Naive thymus-derived CD4-positive, alpha-beta T cell (primary cell): ENCODE measurements at regions not wholly inside any gene's neighbourhood (a gene's known extent, or its start where the extent isn't known, plus 50 kb on each side); places are given as distances from the start of the nearest gene placed in this dataset.
"Not testable (repeated sequence)": the region's sequence is repeated elsewhere in the genome, so short reads cannot be mapped to it uniquely, and the experiment has no call there.

Source experiments
- ATAC-seq: fragments of 150-1000 bp; cut with Tn5 transposase; 2 replicates; pipeline ENCODE4 v1.10.0; 2021; ENCODE audit warnings: mild to moderate bottlenecking, moderate library complexity
- CTCF ChIA-PET: fragments of 350-600 bp; sonication (Branson Sonifier 250); formaldehyde crosslinking; loops from one replicate; lab custom pipeline; 2021; ENCODE audit warnings: antibody characterized with exemption; lab: Charles Lee
- POLR2A ChIA-PET: fragments of 350-600 bp; sonication (Branson Sonifier 250); formaldehyde crosslinking; loops from one replicate; lab custom pipeline; 2021; ENCODE audit warnings: antibody characterized with exemption, inconsistent platforms; lab: Charles Lee
- DNase-seq, 9 donors: peaks; one replicate each; pipeline versions ENCODE4 v3.0.0 to v3.0.0-alpha.2; 2020 to 2022; ENCODE audit warnings: mixed read lengths in 1 of 9
- H3K27ac ChIP-seq: one replicate; pipeline ENCODE4 v1.7.0; 2013; ENCODE audit warnings: mild to moderate bottlenecking, low read depth, low read length, moderate library complexity
- H3K27me3 ChIP-seq, 2 donors: one replicate each; pipeline ENCODE4 v1.7.0; 2013; ENCODE audit warnings: low read length in 2 of 2, mild to moderate bottlenecking in 2 of 2, moderate library complexity in 2 of 2; ENCODE audit not compliant: control insufficient read depth in 2 of 2, insufficient read depth in 2 of 2
- H3K36me3 ChIP-seq, 3 experiments: 1 replicate in 2 of 3; 2 replicates in 1 of 3; pipeline ENCODE4 v1.7.0; 2013; ENCODE audit warnings: low read length in 3 of 3, mild to moderate bottlenecking in 3 of 3, moderate library complexity in 1 of 3; ENCODE audit not compliant: insufficient read depth in 3 of 3, control insufficient read depth in 2 of 3
- H3K4me1 ChIP-seq, 2 donors: one replicate each; pipeline ENCODE4 v1.7.0; 2013; ENCODE audit warnings: low read length in 2 of 2, mild to moderate bottlenecking in 2 of 2, moderate library complexity in 1 of 2; ENCODE audit not compliant: control insufficient read depth in 2 of 2, insufficient read depth in 2 of 2
- H3K4me3 ChIP-seq: 2 replicates; pipeline ENCODE4 v1.7.0; 2013; ENCODE audit warnings: mild to moderate bottlenecking, low read length
- H3K9me3 ChIP-seq, 3 experiments: 1 replicate in 2 of 3; 2 replicates in 1 of 3; pipeline ENCODE4 v1.7.0; 2013; ENCODE audit warnings: low read length in 3 of 3; ENCODE audit not compliant: control insufficient read depth in 2 of 3
- H3K27ac Mint-ChIP-seq, 9 donors: one replicate each; pipeline ENCODE4 v1.8.0; 2020 to 2022; ENCODE audit warnings: mixed read lengths in 9 of 9, mild to moderate bottlenecking in 8 of 9, moderate library complexity in 5 of 9, inconsistent platforms in 2 of 9
- H3K27me3 Mint-ChIP-seq, 5 donors: one replicate each; pipeline ENCODE4 v1.8.0; 2021 to 2022; ENCODE audit warnings: mixed read lengths in 5 of 5, mild to moderate bottlenecking in 1 of 5
- H3K36me3 Mint-ChIP-seq, 5 donors: one replicate each; pipeline ENCODE4 v1.8.0; 2020 to 2022; ENCODE audit warnings: mixed read lengths in 5 of 5, mild to moderate bottlenecking in 3 of 5, inconsistent platforms in 1 of 5
- H3K4me1 Mint-ChIP-seq, 7 donors: one replicate each; pipeline ENCODE4 v1.8.0; 2020 to 2022; ENCODE audit warnings: mixed read lengths in 7 of 7, mild to moderate bottlenecking in 3 of 7, inconsistent platforms in 1 of 7
- H3K4me3 Mint-ChIP-seq, 10 donors: one replicate each; pipeline ENCODE4 v1.8.0; 2020 to 2022; ENCODE audit warnings: mild to moderate bottlenecking in 10 of 10, mixed read lengths in 10 of 10, moderate library complexity in 6 of 10, inconsistent platforms in 2 of 10
- H3K9me3 Mint-ChIP-seq, 11 donors: one replicate each; pipeline ENCODE4 v1.8.0; 2020 to 2022; ENCODE audit warnings: mixed read lengths in 11 of 11, mild to moderate bottlenecking in 4 of 11, inconsistent platforms in 1 of 11, moderate library complexity in 1 of 11
- intact Hi-C, 2 donors: fragments of 100-400 bp; cut with micrococcal nuclease; formaldehyde crosslinking; loops; one replicate each; pipeline ENCODE4 v1.15.1; 2023

GRCh38 chr6:167416676-167417430 lies 92.0 kb downstream of the TTLL2 start:
- Histone ChIP-seq H3K27me3 (no peaks in the 10 kb centered on the region), H3K36me3 (no peaks in the 10 kb centered on the region), H3K9me3 (no peaks in the 10 kb centered on the region), H3K4me1 (no peaks in the 10 kb centered on the region), H3K4me3 (no peak overlapping the region), H3K27ac (no peak overlapping the region)
- Mint-ChIP-seq H3K27me3 (peaks cover 0 to 36% (median 22%) of the 10 kb centered on the region in 5 donors), H3K9me3 (no peaks in the 10 kb centered on the region), H3K4me1 (no peaks in the 10 kb centered on the region), H3K27ac (no peak overlapping the region), H3K4me3 (no peak overlapping the region), H3K36me3 (no peaks in the 10 kb centered on the region)
- intact Hi-C loops = no loop called here
- DNase-seq (no peak), ATAC-seq (no peak)
- ChIA-PET CTCF (no interaction called here), POLR2A (no interaction called here)

DNA sequence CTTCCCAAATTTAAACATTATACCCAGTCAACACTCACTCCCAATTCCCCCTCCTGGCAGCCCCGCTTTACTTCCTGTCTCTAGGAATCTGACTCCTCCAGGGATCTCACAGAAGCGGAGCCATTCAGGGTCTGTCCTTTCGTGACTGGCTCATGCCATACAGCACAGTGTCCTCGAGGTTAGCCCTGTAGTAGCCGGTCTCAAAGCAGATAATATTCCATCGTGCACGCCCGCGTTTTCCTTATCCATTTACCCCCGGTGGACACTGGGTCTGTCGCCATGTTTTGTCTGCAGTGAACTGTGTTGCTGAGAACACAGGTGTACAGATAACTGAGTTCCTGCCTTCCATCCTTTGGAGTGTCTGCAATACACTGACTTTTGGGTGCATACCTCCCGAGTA lies 95.3 kb downstream of the TTLL2 start:
- no peak overlapping the region for H3K4me3 Mint-ChIP-seq
- DNase-seq = no peak
- no peaks in the 10 kb centered on the region for H3K9me3 ChIP-seq
- no peaks in the 10 kb centered on the region for H3K27me3 ChIP-seq
- H3K36me3 Mint-ChIP-seq = no peaks in the 10 kb centered on the region
- H3K4me1 Mint-ChIP-seq = no peaks in the 10 kb centered on the region
- intact Hi-C loops = no loop called here
- no peak for ATAC-seq
- POLR2A ChIA-PET = no interaction called here
- peaks cover 0 to 33% (median 18%) of the 10 kb centered on the region in 5 donors for H3K27me3 Mint-ChIP-seq
- H3K36me3 ChIP-seq = no peaks in the 10 kb centered on the region
- H3K9me3 Mint-ChIP-seq = no peaks in the 10 kb centered on the region
- no peaks in the 10 kb centered on the region for H3K4me1 ChIP-seq
- H3K4me3 ChIP-seq = no peak overlapping the region
- CTCF ChIA-PET = interaction anchor here (0.7 kb wide), 1 partner anchor 68 kb away, joined by 3 read pairs; no protein-coding TSS in a partner anchor
- no peak overlapping the region for H3K27ac Mint-ChIP-seq
- H3K27ac ChIP-seq = no peak overlapping the region

GRCh38 chr6:167420858-167421766 lies 96.2 kb downstream of the TTLL2 start:
- Mint-ChIP-seq H3K9me3 (no peaks in the 10 kb centered on the region), H3K4me3 (no peak overlapping the region), H3K27ac (no peak overlapping the region), H3K36me3 (no peaks in the 10 kb centered on the region), H3K4me1 (no peaks in the 10 kb centered on the region), H3K27me3 (peaks cover 0 to 35% (median 22%) of the 10 kb centered on the region in 5 donors)
- no peak overlapping the region for H3K4me3 ChIP-seq
- H3K27me3 ChIP-seq = no peaks in the 10 kb centered on the region
- DNase-seq (no peak), ATAC-seq (no peak)
- POLR2A ChIA-PET = no interaction called here
- intact Hi-C loops = no loop called here
- no peak overlapping the region for H3K27ac ChIP-seq
- CTCF ChIA-PET = no interaction called here
- H3K36me3 ChIP-seq = no peaks in the 10 kb centered on the region
- H3K9me3 ChIP-seq = no peaks in the 10 kb centered on the region
- H3K4me1 ChIP-seq = no peaks in the 10 kb centered on the region

- H3K4me1 ChIP-seq, H3K27ac ChIP-seq, H3K9me3 Mint-ChIP-seq, H3K27ac Mint-ChIP-seq, H3K4me1 Mint-ChIP-seq, H3K4me3 ChIP-seq, H3K4me3 Mint-ChIP-seq, H3K27me3 ChIP-seq, H3K36me3 ChIP-seq, DNase-seq, H3K36me3 Mint-ChIP-seq, intact Hi-C loops, ATAC-seq, POLR2A ChIA-PET, CTCF ChIA-PET, H3K9me3 ChIP-seq: not testable (repeated sequence)
- peaks cover 0 to 30% (median 18%) of the 10 kb centered on the region in 5 donors for H3K27me3 Mint-ChIP-seq
These were observed 97.1 kb downstream of the TTLL2 start for GRCh38 chr6:167421944-167422343.

GRCh38 chr6:167422934-167423333 lies 98.0 kb downstream of the TTLL2 start:
- ChIA-PET CTCF (no interaction called here), POLR2A (no interaction called here)
- Histone ChIP-seq H3K9me3 (no peaks in the 10 kb centered on the region), H3K4me3 (no peak overlapping the region), H3K36me3 (no peaks in the 10 kb centered on the region), H3K27me3 (no peaks in the 10 kb centered on the region), H3K27ac (no peak overlapping the region), H3K4me1 (no peaks in the 10 kb centered on the region)
- Mint-ChIP-seq H3K4me1 (no peaks in the 10 kb centered on the region), H3K27me3 (peaks cover 0 to 22% (median 16%) of the 10 kb centered on the region in 5 donors), H3K9me3 (no peaks in the 10 kb centered on the region), H3K36me3 (no peaks in the 10 kb centered on the region), H3K4me3 (no peak overlapping the region), H3K27ac (no peak overlapping the region)
- ATAC-seq (no peak), DNase-seq (no peak)
- intact Hi-C loops = no loop called here

DNA sequence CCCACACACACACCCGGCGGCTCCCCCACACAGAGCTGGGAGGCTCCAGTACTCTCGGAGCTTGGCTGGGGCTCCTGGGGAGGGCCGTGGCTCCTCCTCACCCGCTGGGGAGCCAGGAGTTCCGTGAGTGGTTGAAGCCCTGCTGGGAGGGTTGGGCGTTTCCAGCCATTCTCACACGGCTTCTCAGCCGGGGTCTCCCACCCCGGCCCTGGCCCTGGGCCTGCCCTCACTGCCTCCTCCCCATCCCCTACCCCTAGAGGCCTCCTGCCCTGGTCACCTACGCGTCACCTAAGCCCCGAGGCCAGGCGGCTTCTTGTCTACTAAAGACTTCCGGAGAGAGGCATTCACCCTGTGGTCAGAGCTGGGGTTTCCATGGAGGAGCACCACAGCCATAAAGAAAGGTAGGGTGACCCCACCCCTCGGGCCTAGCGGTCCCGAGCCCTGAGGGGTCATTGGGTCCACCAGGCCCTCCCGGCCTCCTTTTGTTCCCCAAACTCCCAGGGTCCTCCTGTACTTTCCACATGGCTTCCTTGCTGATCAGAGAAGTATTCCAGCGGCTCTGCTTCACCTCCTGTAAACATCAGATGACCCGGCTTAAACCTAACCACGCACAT lies 99.3 kb downstream of the TTLL2 start:
- H3K4me1 Mint-ChIP-seq = no peaks in the 10 kb centered on the region
- CTCF ChIA-PET = no interaction called here
- intact Hi-C loops = no loop called here

More for the DNA sequence above, 99.3 kb downstream of the TTLL2 start:
- Histone ChIP-seq H3K9me3 (no peaks in the 10 kb centered on the region), H3K27ac (no peak overlapping the region), H3K4me3 (no peak overlapping the region), H3K27me3 (no peaks in the 10 kb centered on the region), H3K36me3 (no peaks in the 10 kb centered on the region), H3K4me1 (no peaks in the 10 kb centered on the region)
- Mint-ChIP-seq H3K4me3 (no peak overlapping the region), H3K9me3 (peaks cover 0 to 2% (median 0%) of the 10 kb centered on the region in 11 donors), H3K27me3 (peaks cover 6 to 25% (median 19%) of the 10 kb centered on the region in 5 donors), H3K36me3 (no peaks in the 10 kb centered on the region), H3K27ac (no peak overlapping the region)
- no peak for DNase-seq
- no peak for ATAC-seq
- POLR2A ChIA-PET = no interaction called here
